Fibroblast of lung (primary cell): ENCODE measurements at regions not wholly inside any gene's neighbourhood (a gene's known extent, or its start where the extent isn't known, plus 50 kb on each side); places are given as distances from the start of the nearest gene placed in this dataset.

ENCODE experiments used
- DNase-seq, 2 donors: peaks; one replicate each; pipeline versions ENCODE4 v3.0.0 to v3.0.0-alpha.2; 2010; ENCODE audit warnings: low read depth in 2 of 2
- H2AFZ ChIP-seq: 2 replicates; pipeline ENCODE4 v1.5.1; 2012; ENCODE audit warnings: low read length, control low read depth, inconsistent platforms
- H3K27ac ChIP-seq: 2 replicates; pipeline ENCODE4 v1.5.1; 2011; ENCODE audit warnings: low read length, control low read depth; ENCODE audit not compliant: insufficient read depth
- H3K27me3 ChIP-seq: 2 replicates; pipeline ENCODE4 v1.5.1; 2011; ENCODE audit warnings: mild to moderate bottlenecking, low read length; ENCODE audit not compliant: control insufficient read depth, insufficient read depth
- H3K36me3 ChIP-seq: 2 replicates; pipeline ENCODE4 v1.5.1; 2011; ENCODE audit warnings: low read length; ENCODE audit not compliant: control insufficient read depth, insufficient read depth
- H3K4me1 ChIP-seq: 2 replicates; pipeline ENCODE4 v1.5.1; 2011; ENCODE audit warnings: low read length; ENCODE audit not compliant: control insufficient read depth, insufficient read depth; ENCODE audit errors: extremely low read depth
- H3K4me2 ChIP-seq: 2 replicates; pipeline ENCODE4 v1.5.1; 2011; ENCODE audit warnings: low read length, control low read depth; ENCODE audit not compliant: insufficient read depth; ENCODE audit errors: extremely low read depth
- H3K4me3 ChIP-seq, 4 experiments: fragments of 200-600 bp in 1 of 4; sonication (generic) in 1 of 4; replicated peaks in 1 of 4; 2 replicates each; pipeline ENCODE4 v1.5.1; 2011 to 2016; ENCODE audit warnings: low read length in 4 of 4, low read depth in 3 of 4, mild to moderate bottlenecking in 3 of 4, control low read depth in 2 of 4, inconsistent platforms in 1 of 4, mixed read lengths in 1 of 4; ENCODE audit not compliant: insufficient read depth in 1 of 4; ENCODE audit errors: control extremely low read depth in 1 of 4
- H3K79me2 ChIP-seq: 2 replicates; pipeline ENCODE4 v1.5.1; 2012; ENCODE audit warnings: mild to moderate bottlenecking, low read length, inconsistent platforms; ENCODE audit not compliant: control insufficient read depth, insufficient read depth
- H3K9ac ChIP-seq: 2 replicates; pipeline ENCODE4 v1.5.1; 2011; ENCODE audit warnings: mild to moderate bottlenecking, low read length, control low read depth; ENCODE audit not compliant: insufficient read depth
- H3K9me3 ChIP-seq: 2 replicates; pipeline ENCODE4 v1.5.1; 2012; ENCODE audit warnings: low read depth, low read length; ENCODE audit not compliant: control insufficient read depth, insufficient read depth
- H4K20me1 ChIP-seq: 2 replicates; pipeline ENCODE4 v1.5.1; 2011; ENCODE audit warnings: low read length; ENCODE audit not compliant: control insufficient read depth, insufficient read depth; ENCODE audit errors: extremely low read depth
- CTCF ChIP-seq, 2 donors: IDR thresholded peaks in 1 of 2; conservative IDR thresholded peaks in 1 of 2; 1 replicate in 1 of 2; 2 replicates in 1 of 2; pipeline ENCODE4 v1.5.1; 2011 to 2012; ENCODE audit warnings: low read length in 2 of 2, control low read depth in 1 of 2, inconsistent platforms in 1 of 2, low read depth in 1 of 2, mild to moderate bottlenecking in 1 of 2
- EZH2 ChIP-seq: IDR thresholded peaks from 2 replicates; pipeline ENCODE4 v1.5.1; 2012; ENCODE audit warnings: low read length, control low read depth, mild to moderate bottlenecking; ENCODE audit errors: missing control alignments

- no peak overlapping the region for H3K4me3 ChIP-seq
- H3K27ac ChIP-seq: no peak overlapping the region
- H3K4me2 ChIP-seq: no peak overlapping the region
- TF ChIP-seq CTCF (conservative IDR thresholded peaks at IDR 0.05 in 1 of 2, IDR thresholded peaks at IDR 0.05 in 1 of 2; ENCODE audit: low read depth in 1 of 2, low read length in 2 of 2) (no peak), EZH2 (no peak)
- H3K9me3 ChIP-seq: no peaks in the 10 kb centered on the region
- DNase-seq: no peak
- no peaks in the 10 kb centered on the region for H3K27me3 ChIP-seq
- H3K36me3 ChIP-seq: no peaks in the 10 kb centered on the region
- H3K9ac ChIP-seq: no peak overlapping the region
- no peaks in the 10 kb centered on the region for H4K20me1 ChIP-seq
- H3K79me2 ChIP-seq: no peaks in the 10 kb centered on the region
- H2AFZ ChIP-seq: no peak overlapping the region
- H3K4me1 ChIP-seq: no peaks in the 10 kb centered on the region
Measured at GRCh38 chr14:85338895-85339294, 191.0 kb upstream of the FLRT2 start.

- Histone ChIP-seq H4K20me1 (no peaks in the 10 kb centered on the region), H3K4me2 (no peak overlapping the region), H3K36me3 (no peaks in the 10 kb centered on the region), H3K9me3 (no peaks in the 10 kb centered on the region), H3K4me1 (no peaks in the 10 kb centered on the region), H3K9ac (no peak overlapping the region), H2AFZ (no peak overlapping the region), H3K4me3 (no peak overlapping the region), H3K79me2 (no peaks in the 10 kb centered on the region), H3K27me3 (no peaks in the 10 kb centered on the region), H3K27ac (no peak overlapping the region)
- TF ChIP-seq EZH2: no peak
- TF ChIP-seq CTCF (conservative IDR thresholded peaks at IDR 0.05 in 1 of 2, IDR thresholded peaks at IDR 0.05 in 1 of 2; ENCODE audit: low read depth in 1 of 2, low read length in 2 of 2): no peak
- peak in 1 of 2 donors; percentile 17 for DNase-seq
Measured at GRCh38 chr14:85342858-85343607, 186.9 kb upstream of the FLRT2 start.

- DNase-seq: no peak
Measured at GRCh38 chr14:85344171-85344570, 185.8 kb upstream of the FLRT2 start.

More at GRCh38 chr14:85344171-85344570, 185.8 kb upstream of the FLRT2 start:
- no peak overlapping the region for H3K4me3 ChIP-seq
- no peaks in the 10 kb centered on the region for H3K79me2 ChIP-seq
- H3K4me1 ChIP-seq: no peaks in the 10 kb centered on the region
- H3K9ac ChIP-seq: no peak overlapping the region
- no peaks in the 10 kb centered on the region for H3K36me3 ChIP-seq
- no peak for TF ChIP-seq CTCF (conservative IDR thresholded peaks at IDR 0.05 in 1 of 2, IDR thresholded peaks at IDR 0.05 in 1 of 2; ENCODE audit: low read depth in 1 of 2, low read length in 2 of 2)
- no peaks in the 10 kb centered on the region for H3K27me3 ChIP-seq
- no peaks in the 10 kb centered on the region for H4K20me1 ChIP-seq
- no peaks in the 10 kb centered on the region for H3K9me3 ChIP-seq
- H3K27ac ChIP-seq: no peak overlapping the region
- H3K4me2 ChIP-seq: no peak overlapping the region
- no peak overlapping the region for H2AFZ ChIP-seq
